RWPE2 (cell line): ENCODE measurements at regions not wholly inside any gene's neighbourhood (a gene's known extent, or its start where the extent isn't known, plus 50 kb on each side); places are given as distances from the start of the nearest gene placed in this dataset.

Source experiments
- ATAC-seq: fragments of 200-7000 bp; cut with Tn5 transposase; 3 replicates; pipeline ENCODE4 v1.9.1; 2021; ENCODE audit warnings: low read depth
- DNase-seq: peaks from one replicate; pipeline ENCODE4 v3.0.0-alpha.2; 2020; ENCODE audit warnings: low spot score
- H3K27ac ChIP-seq: fragments of 450-650 bp; 2 replicates; pipeline ENCODE4 v1.5.1; 2017; ENCODE audit warnings: mild to moderate bottlenecking; ENCODE audit not compliant: poor library complexity, severe bottlenecking
- H3K27me3 ChIP-seq: fragments of 250-450 bp; sonication (Bioruptor Pico); 2 replicates; pipeline ENCODE4 v1.5.1; 2021; ENCODE audit warnings: mild to moderate bottlenecking, moderate library complexity; ENCODE audit not compliant: insufficient read depth, poor library complexity, severe bottlenecking
- H3K36me3 ChIP-seq: fragments of 250-450 bp; sonication (Bioruptor Pico); 2 replicates; pipeline ENCODE4 v1.5.1; 2020; ENCODE audit warnings: low read depth, mild to moderate bottlenecking, moderate library complexity
- H3K4me1 ChIP-seq: fragments of 250-450 bp; sonication (Bioruptor Pico); 2 replicates; pipeline ENCODE4 v1.5.1; 2021; ENCODE audit warnings: mild to moderate bottlenecking, moderate library complexity; ENCODE audit not compliant: insufficient read depth, poor library complexity, severe bottlenecking
- H3K4me3 ChIP-seq: fragments of 250-450 bp; sonication (Bioruptor Pico); 2 replicates; pipeline ENCODE4 v1.5.1; 2021; ENCODE audit warnings: mild to moderate bottlenecking, moderate library complexity; ENCODE audit not compliant: severe bottlenecking
- H3K9me3 ChIP-seq: fragments of 250-450 bp; sonication (Bioruptor Pico); 2 replicates; pipeline ENCODE4 v1.5.1; 2021; ENCODE audit warnings: mild to moderate bottlenecking, moderate library complexity; ENCODE audit not compliant: severe bottlenecking
- TF ChIP-seq, protein P1 (sequence below): fragments of 450-650 bp; IDR thresholded peaks from one replicate; pipeline ENCODE4 v1.5.1; 2017; ENCODE audit warnings: mild to moderate bottlenecking, moderate library complexity; ENCODE audit not compliant: poor library complexity, severe bottlenecking

DNA sequence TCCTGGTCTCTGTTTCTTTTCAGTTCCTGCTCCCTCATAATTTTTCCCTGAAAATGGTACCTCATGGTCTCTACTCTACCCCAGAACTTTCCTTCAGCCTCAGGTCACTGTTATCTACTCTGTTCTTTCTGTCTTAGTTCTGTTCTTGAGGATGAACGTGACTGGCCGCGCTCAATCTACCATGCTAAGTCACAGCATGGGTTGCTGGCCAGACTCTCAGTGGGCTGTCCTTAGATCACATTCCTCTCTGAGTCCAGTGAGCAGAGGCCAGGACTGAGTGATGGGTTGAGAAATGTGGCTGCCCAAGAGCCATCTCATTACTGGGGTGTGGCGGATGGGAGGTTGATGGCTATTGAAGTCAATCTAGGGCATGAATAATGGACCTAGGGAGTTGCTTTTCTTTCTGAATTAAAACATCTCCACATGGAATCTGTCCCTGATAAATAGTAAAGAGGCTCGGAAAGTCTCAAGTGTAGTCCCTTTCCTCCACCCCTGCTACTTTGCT lies 164.0 kb upstream of the DTNBP1 start:
- TF ChIP-seq, protein P1, sequence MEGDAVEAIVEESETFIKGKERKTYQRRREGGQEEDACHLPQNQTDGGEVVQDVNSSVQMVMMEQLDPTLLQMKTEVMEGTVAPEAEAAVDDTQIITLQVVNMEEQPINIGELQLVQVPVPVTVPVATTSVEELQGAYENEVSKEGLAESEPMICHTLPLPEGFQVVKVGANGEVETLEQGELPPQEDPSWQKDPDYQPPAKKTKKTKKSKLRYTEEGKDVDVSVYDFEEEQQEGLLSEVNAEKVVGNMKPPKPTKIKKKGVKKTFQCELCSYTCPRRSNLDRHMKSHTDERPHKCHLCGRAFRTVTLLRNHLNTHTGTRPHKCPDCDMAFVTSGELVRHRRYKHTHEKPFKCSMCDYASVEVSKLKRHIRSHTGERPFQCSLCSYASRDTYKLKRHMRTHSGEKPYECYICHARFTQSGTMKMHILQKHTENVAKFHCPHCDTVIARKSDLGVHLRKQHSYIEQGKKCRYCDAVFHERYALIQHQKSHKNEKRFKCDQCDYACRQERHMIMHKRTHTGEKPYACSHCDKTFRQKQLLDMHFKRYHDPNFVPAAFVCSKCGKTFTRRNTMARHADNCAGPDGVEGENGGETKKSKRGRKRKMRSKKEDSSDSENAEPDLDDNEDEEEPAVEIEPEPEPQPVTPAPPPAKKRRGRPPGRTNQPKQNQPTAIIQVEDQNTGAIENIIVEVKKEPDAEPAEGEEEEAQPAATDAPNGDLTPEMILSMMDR, result no peak
- Histone ChIP-seq H3K9me3 (peaks cover 2% of the 10 kb centered on the region), H3K4me3 (no peak overlapping the region), H3K36me3 (no peaks in the 10 kb centered on the region), H3K4me1 (no peaks in the 10 kb centered on the region), H3K27me3 (peaks cover 1% of the 10 kb centered on the region), H3K27ac (no peak overlapping the region)
- no peak for DNase-seq
- no peak for ATAC-seq

DNA sequence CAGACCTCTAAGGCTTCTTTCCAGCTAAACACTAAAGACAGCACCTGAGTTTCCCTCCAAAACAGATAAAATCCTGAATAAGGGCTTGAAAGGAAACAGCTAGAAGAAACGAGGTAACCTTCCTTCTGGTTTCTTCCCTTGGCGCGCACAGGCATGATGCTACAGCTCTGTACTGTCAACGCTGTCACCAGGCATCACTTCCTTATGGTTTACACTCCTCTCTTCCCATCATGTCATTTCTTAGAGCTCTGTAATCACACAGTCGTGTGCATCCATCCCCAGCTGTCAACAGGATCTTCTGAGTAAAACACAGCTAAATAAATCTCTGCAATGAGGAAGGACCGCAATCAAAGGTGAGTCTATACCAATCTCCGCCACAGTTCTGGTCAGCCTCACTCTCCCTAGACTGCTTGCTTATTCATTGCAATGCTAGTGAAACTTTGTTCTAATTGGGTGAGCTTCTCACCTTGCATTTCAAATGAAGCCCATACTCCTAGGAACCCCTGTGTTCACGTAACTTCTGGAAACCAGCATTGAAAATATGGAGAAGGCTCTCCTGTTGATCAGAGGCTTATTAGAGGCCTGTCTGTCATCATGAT lies 162.6 kb upstream of the DTNBP1 start:
- Histone ChIP-seq H3K27me3 (peaks cover 5% of the 10 kb centered on the region), H3K4me3 (no peak overlapping the region)
- no peak for ATAC-seq

DNA sequence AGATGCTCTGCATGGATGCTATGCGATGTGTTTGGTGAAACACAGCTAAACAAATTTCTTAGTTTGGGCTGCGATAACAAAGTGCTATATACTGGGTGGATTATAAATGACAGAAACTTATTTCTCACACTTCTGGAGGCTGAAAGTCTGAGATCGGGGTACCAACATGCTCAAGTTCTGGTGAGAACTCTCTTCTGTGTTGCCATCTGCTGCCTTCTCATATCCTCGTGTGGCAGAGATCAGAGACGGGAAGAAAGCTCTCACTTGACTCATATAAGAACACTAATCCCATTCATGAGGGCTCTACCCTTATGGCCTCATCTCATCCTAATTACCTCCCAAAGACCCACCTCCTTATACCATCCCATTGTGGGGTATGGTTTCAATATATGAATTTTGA lies 162.0 kb upstream of the DTNBP1 start:
- Histone ChIP-seq H3K9me3 (no peaks in the 10 kb centered on the region), H3K4me3 (no peak overlapping the region), H3K27me3 (peaks cover 5% of the 10 kb centered on the region), H3K4me1 (no peaks in the 10 kb centered on the region), H3K27ac (no peak overlapping the region), H3K36me3 (no peaks in the 10 kb centered on the region)
- DNase-seq, result no peak
- ATAC-seq, result no peak
- TF ChIP-seq, protein P1, result no peak

More for the DNA sequence above, 162.6 kb upstream of the DTNBP1 start:
- DNase-seq, result no peak
- Histone ChIP-seq H3K9me3 (no peaks in the 10 kb centered on the region), H3K27ac (no peak overlapping the region), H3K4me1 (no peaks in the 10 kb centered on the region), H3K36me3 (no peaks in the 10 kb centered on the region)
- TF ChIP-seq, protein P1, result no peak

DNA sequence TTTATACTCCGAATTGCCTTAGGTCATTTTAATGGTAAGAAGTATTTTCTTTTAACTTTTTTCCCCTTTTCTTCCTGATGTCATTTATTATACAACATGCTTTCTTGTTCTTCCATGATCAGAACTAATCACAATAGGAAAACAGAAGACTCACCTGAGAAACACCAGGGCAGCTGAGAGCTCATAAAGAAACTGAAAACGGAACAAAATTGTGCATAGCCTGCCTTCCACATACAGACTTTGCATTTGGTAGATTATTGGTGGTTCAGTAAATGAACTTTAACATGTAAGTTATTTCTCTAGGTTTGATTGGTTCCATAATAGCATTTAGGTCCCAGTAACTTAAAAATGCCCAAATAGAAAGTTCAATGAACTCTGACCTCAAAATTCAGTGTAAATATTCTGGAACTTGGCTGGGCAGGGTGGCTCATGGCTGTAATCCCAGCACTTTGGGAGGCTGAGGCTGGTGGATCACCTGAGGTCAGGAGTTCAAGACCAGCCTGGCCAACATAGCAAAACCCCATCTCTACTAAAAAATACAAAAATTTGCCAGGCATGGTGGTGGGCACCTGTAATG lies 161.1 kb upstream of the DTNBP1 start:
- TF ChIP-seq, protein P1, result no peak
- no peak for ATAC-seq

DNA sequence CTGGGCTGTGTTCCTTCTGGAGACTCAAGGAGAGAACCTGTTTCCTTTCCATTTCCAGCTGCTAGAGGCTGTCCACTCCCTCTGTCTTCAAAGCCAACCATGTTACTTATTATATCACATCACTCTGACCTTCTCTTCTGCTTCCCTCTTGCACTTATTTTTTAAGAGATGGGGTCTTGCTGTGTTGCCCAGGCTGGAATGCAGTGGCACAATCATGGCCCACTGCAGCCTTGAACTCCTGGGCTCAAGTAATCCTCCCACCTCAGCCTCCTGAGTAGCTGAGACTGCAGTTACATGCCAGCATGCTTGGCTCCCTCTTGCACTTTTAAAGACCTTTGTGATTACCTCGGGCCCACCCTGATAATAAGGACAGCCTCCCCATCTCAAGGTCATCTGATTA lies 160.0 kb upstream of the DTNBP1 start:
- DNase-seq (no peak), ATAC-seq (no peak)
- H3K4me1 ChIP-seq, result no peaks in the 10 kb centered on the region
- H3K4me3 ChIP-seq, result no peak overlapping the region
- no peaks in the 10 kb centered on the region for H3K36me3 ChIP-seq
- TF ChIP-seq, protein P1, result no peak
- H3K27ac ChIP-seq, result no peak overlapping the region
- H3K27me3 ChIP-seq, result peaks cover 5% of the 10 kb centered on the region
- H3K9me3 ChIP-seq, result no peaks in the 10 kb centered on the region

More for the DNA sequence above, 161.1 kb upstream of the DTNBP1 start:
- Histone ChIP-seq H3K27ac (no peak overlapping the region), H3K27me3 (peaks cover 5% of the 10 kb centered on the region), H3K9me3 (no peaks in the 10 kb centered on the region), H3K4me3 (no peak overlapping the region), H3K4me1 (no peaks in the 10 kb centered on the region), H3K36me3 (no peaks in the 10 kb centered on the region)
- DNase-seq, result no peak
